HCT116 (cell line): ENCODE measurements at regions not wholly inside any gene's neighbourhood (a gene's known extent, or its start where the extent isn't known, plus 50 kb on each side); places are given as distances from the start of the nearest gene placed in this dataset.

Source experiments
- ATAC-seq: fragments of 200-7000 bp; cut with Tn5 transposase; 2 replicates; pipeline ENCODE4 v1.9.1; 2020; ENCODE audit warnings: mild to moderate bottlenecking, moderate library complexity
- BruUV-seq: library from RNA; stranded (reverse); fragments of 400-500 nt; replicated peaks from 2 replicates; lab custom pipeline; 2021; lab: Mats Ljungman, UMichigan
- CTCF ChIA-PET: fragments of 300-600 bp; sonication (Branson Sonifier 250); formaldehyde crosslinking; loops from one replicate; lab custom pipeline; 2021; ENCODE audit warnings: antibody characterized with exemption; lab: Charles Lee
- POLR2A ChIA-PET: fragments of 300-600, 350-600 bp; sonication (Branson Sonifier 250); formaldehyde crosslinking; loops from one replicate; lab custom pipeline; 2021; ENCODE audit warnings: antibody characterized with exemption; lab: Charles Lee
- RAD21 ChIA-PET, 2 experiments: fragments of 300-600 bp; sonication (Branson Sonifier 250); formaldehyde crosslinking; loops; one replicate each; lab custom pipeline; 2023; ENCODE audit warnings: low total read pairs in 2 of 2; ENCODE audit not compliant: uncharacterized antibody in 2 of 2, unreplicated experiment in 2 of 2, low non-redundant PET in 1 of 2; lab: Charles Lee
- DNase-seq: peaks from one replicate; pipeline ENCODE4 v3.0.0-alpha.2; 2010; ENCODE audit warnings: low read depth, low spot score
- H2AFZ ChIP-seq: fragments of 200-600 bp; shearing (Covaris generic), sonication (generic); 2 replicates; pipeline ENCODE4 v1.6.1; 2017; ENCODE audit warnings: low read depth, mixed run types, mixed read lengths, antibody characterized with exemption, low read length; ENCODE audit not compliant: poor library complexity, severe bottlenecking
- H3K27ac ChIP-seq: 2 replicates; pipeline ENCODE4 v1.5.1; 2012; ENCODE audit warnings: low read depth, low read length
- H3K27me3 ChIP-seq: fragments of 200-600 bp; sonication (generic); 2 replicates; pipeline ENCODE4 v1.6.1; 2016; ENCODE audit warnings: mixed run types, low read length, mixed read lengths; ENCODE audit not compliant: insufficient read depth
- H3K36me3 ChIP-seq, 2 experiments: fragments of 200-500 bp in 1 of 2; fragments of 200-600 bp in 1 of 2; sonication (Bioruptor generic) in 1 of 2; sonication (generic) in 1 of 2; 2 replicates each; pipeline versions ENCODE4 v1.5.1 to v1.6.1; 2014 to 2016; ENCODE audit warnings: low read length in 2 of 2, inconsistent platforms in 1 of 2, mixed read lengths in 1 of 2, mixed run types in 1 of 2; ENCODE audit not compliant: insufficient read depth in 2 of 2, control insufficient read depth in 1 of 2
- H3K4me1 ChIP-seq, 2 experiments: fragments of 200-600 bp in 1 of 2; sonication (generic) in 1 of 2; 2 replicates each; pipeline versions ENCODE4 v1.5.1 to v1.6.1; 2012 to 2017; ENCODE audit warnings: low read length in 2 of 2, inconsistent platforms in 1 of 2, mild to moderate bottlenecking in 1 of 2, mixed read lengths in 1 of 2, mixed run types in 1 of 2, moderate library complexity in 1 of 2; ENCODE audit not compliant: insufficient read depth in 2 of 2, control insufficient read depth in 1 of 2
- H3K4me2 ChIP-seq: fragments of 200-600 bp; sonication (generic); 2 replicates; pipeline ENCODE4 v1.6.1; 2017; ENCODE audit warnings: mixed run types, low read length, mixed read lengths
- H3K4me3 ChIP-seq, 2 experiments: fragments of 200-600 bp in 1 of 2; sonication (generic) in 1 of 2; replicated peaks in 1 of 2; 2 replicates each; pipeline ENCODE4 v1.5.1; 2011 to 2016; ENCODE audit warnings: low read length in 2 of 2, control low read depth in 1 of 2, low read depth in 1 of 2, mild to moderate bottlenecking in 1 of 2, mixed read lengths in 1 of 2, mixed run types in 1 of 2
- H3K79me2 ChIP-seq: fragments of 200-600 bp; sonication (generic); 2 replicates; pipeline ENCODE4 v1.6.1; 2017; ENCODE audit warnings: mild to moderate bottlenecking, mixed run types, low read length, moderate library complexity, mixed read lengths; ENCODE audit not compliant: insufficient read depth
- H3K9ac ChIP-seq: fragments of 200-600 bp; sonication (generic); 2 replicates; pipeline ENCODE4 v1.6.1; 2016; ENCODE audit warnings: low read length, mixed read lengths
- H3K9me2 ChIP-seq: fragments of 200-600 bp; sonication (generic), shearing (Covaris generic); 2 replicates; pipeline ENCODE4 v1.6.1; 2017; ENCODE audit warnings: mixed run types, mild to moderate bottlenecking, moderate library complexity; ENCODE audit not compliant: insufficient read depth
- H3K9me3 ChIP-seq, 2 experiments: fragments of 200-500 bp in 1 of 2; fragments of 200-600 bp in 1 of 2; sonication (Bioruptor generic) in 1 of 2; sonication (generic) in 1 of 2; 2 replicates each; pipeline ENCODE4 v1.6.1; 2014 to 2017; ENCODE audit warnings: low read length in 2 of 2, mixed read lengths in 2 of 2, inconsistent platforms in 1 of 2, low read depth in 1 of 2, mild to moderate bottlenecking in 1 of 2, mixed run types in 1 of 2, moderate library complexity in 1 of 2; ENCODE audit not compliant: control insufficient read depth in 1 of 2, insufficient read depth in 1 of 2
- H4K20me1 ChIP-seq: fragments of 200-600 bp; sonication (generic), shearing (Covaris generic); 2 replicates; pipeline ENCODE4 v1.6.1; 2017; ENCODE audit warnings: mixed run types, mild to moderate bottlenecking, moderate library complexity; ENCODE audit not compliant: insufficient read depth
- ATF3 ChIP-seq: IDR thresholded peaks from 2 replicates; pipeline ENCODE4 v1.6.1; 2012
- CBX3 ChIP-seq: IDR thresholded peaks from 2 replicates; pipeline ENCODE4 v1.6.1; 2012; ENCODE audit warnings: low read depth
- CTCF ChIP-seq, 3 experiments: fragments of 200-600 bp in 1 of 3; sonication (generic) in 1 of 3; IDR thresholded peaks in 2 of 3; conservative IDR thresholded peaks in 1 of 3; 2 replicates each; pipeline ENCODE4 v1.5.1; 2012 to 2017; ENCODE audit warnings: low read depth in 2 of 3, low read length in 2 of 3, antibody characterized with exemption in 1 of 3, borderline replicate concordance in 1 of 3, control low read depth in 1 of 3, mild to moderate bottlenecking in 1 of 3, mixed read lengths in 1 of 3, mixed run types in 1 of 3, moderate library complexity in 1 of 3; ENCODE audit not compliant: insufficient read depth in 1 of 3
- EZH2 ChIP-seq: fragments of 200-600 bp; sonication (generic); IDR thresholded peaks from 2 replicates; pipeline ENCODE4 v1.6.1; 2017; ENCODE audit warnings: antibody characterized with exemption, mixed run types
- EZH2phosphoT487 ChIP-seq: fragments of 200-600 bp; IDR thresholded peaks from 2 replicates; pipeline ENCODE4 v1.6.1; 2018; ENCODE audit warnings: antibody characterized with exemption, borderline replicate concordance
- FOSL1 ChIP-seq: IDR thresholded peaks from 2 replicates; pipeline ENCODE4 v1.6.1; 2012; ENCODE audit warnings: low read depth
- JUND ChIP-seq: IDR thresholded peaks from 2 replicates; pipeline ENCODE4 v1.6.1; 2012
- MAX ChIP-seq: IDR thresholded peaks from 2 replicates; pipeline ENCODE4 v1.6.1; 2012
- POLR2A ChIP-seq: IDR thresholded peaks from 2 replicates; pipeline ENCODE4 v1.7.0; 2011; ENCODE audit warnings: borderline replicate concordance; ENCODE audit not compliant: insufficient read depth, insufficient read length; ENCODE audit errors: extremely low read depth
- POLR2AphosphoS5 ChIP-seq: IDR thresholded peaks from 2 replicates; pipeline ENCODE4 v1.6.1; 2011; ENCODE audit warnings: mild to moderate bottlenecking, low read depth, low read length, moderate library complexity
- RAD21 ChIP-seq: IDR thresholded peaks from 2 replicates; pipeline ENCODE4 v1.6.1; 2012; ENCODE audit warnings: low read depth, mild to moderate bottlenecking
- SRF ChIP-seq: IDR thresholded peaks from 2 replicates; pipeline ENCODE4 v1.6.1; 2012; ENCODE audit warnings: low read depth
- TCF7L2 ChIP-seq: IDR thresholded peaks from 2 replicates; pipeline ENCODE4 v1.7.0; 2011; ENCODE audit warnings: borderline replicate concordance, inconsistent platforms; ENCODE audit not compliant: insufficient read depth, insufficient read length; ENCODE audit errors: extremely low read depth
- ZBTB33 ChIP-seq: IDR thresholded peaks from 2 replicates; pipeline ENCODE4 v1.6.1; 2011; ENCODE audit warnings: mild to moderate bottlenecking, low read length, moderate library complexity; ENCODE audit not compliant: insufficient replicate concordance; ENCODE audit errors: extremely low read depth
- ZFX ChIP-seq: fragments of 450-650 bp; IDR thresholded peaks from 2 replicates; pipeline ENCODE4 v1.6.1; 2017
- ZNF274 ChIP-seq: fragments of 200-500 bp; sonication (Bioruptor generic); IDR thresholded peaks from 2 replicates; pipeline ENCODE4 v1.6.1; 2014; ENCODE audit warnings: mild to moderate bottlenecking, low read depth, low read length, inconsistent platforms
- intact Hi-C: fragments of 100-400 bp; cut with micrococcal nuclease; formaldehyde crosslinking; loops from 2 replicates; pipeline ENCODE4 v1.10.0; 2022

GRCh38 chr7:124247691-124248090 is 214.8 kb upstream of the TMEM229A start:
- Histone ChIP-seq H3K9me2 (no peaks in the 10 kb centered on the region), H3K4me1 (peaks cover 4 to 19% of the 10 kb centered on the region in 2 experiments; a peak in 3 of 4 replicates), H3K36me3 (no peaks in the 10 kb centered on the region), H3K27me3 (no peaks in the 10 kb centered on the region), H3K9ac (no peak overlapping the region), H3K79me2 (no peaks in the 10 kb centered on the region), H3K4me2 (no peak overlapping the region), H4K20me1 (no peaks in the 10 kb centered on the region), H3K4me3 (no peak overlapping the region), H2AFZ (no peak overlapping the region), H3K27ac (no peak overlapping the region), H3K9me3 (no peaks in the 10 kb centered on the region)
- TF ChIP-seq JUND (no peak), CTCF (IDR thresholded peaks at IDR 0.05 in 2 of 3, conservative IDR thresholded peaks at IDR 0.05 in 1 of 3; ENCODE audit: borderline replicate concordance in 1 of 3, insufficient read depth in 1 of 3, low read depth in 2 of 3, low read length in 2 of 3) (no peak), SRF (no peak), CBX3 (no peak), TCF7L2 (no peak), ATF3 (no peak), POLR2A (no peak), ZNF274 (no peak), POLR2AphosphoS5 (no peak), EZH2phosphoT487 (no peak), EZH2 (no peak), ZFX (no peak), ZBTB33 (no peak), MAX (no peak), RAD21 (no peak), FOSL1 (no peak)
- ATAC-seq (no peak), DNase-seq (no peak)
- intact Hi-C loops: no loop called here
- BruUV-seq: no TSS peak
- ChIA-PET RAD21 (no interaction called here), POLR2A (no interaction called here), CTCF (no interaction called here)
